SK-N-MC (cell line): ENCODE measurements at regions not wholly inside any gene's neighbourhood (a gene's known extent, or its start where the extent isn't known, plus 50 kb on each side); places are given as distances from the start of the nearest gene placed in this dataset.

ENCODE experiments used
- EZH2 ChIP-seq: fragments of 200-600 bp; sonication (generic); IDR thresholded peaks from one replicate; pipeline ENCODE4 v1.6.1; 2017; ENCODE audit warnings: antibody characterized with exemption
- POLR2AphosphoS5 ChIP-seq: IDR thresholded peaks from 2 replicates; pipeline ENCODE4 v1.6.1; 2012; ENCODE audit warnings: mild to moderate bottlenecking, low read depth, low read length, borderline replicate concordance

DNA sequence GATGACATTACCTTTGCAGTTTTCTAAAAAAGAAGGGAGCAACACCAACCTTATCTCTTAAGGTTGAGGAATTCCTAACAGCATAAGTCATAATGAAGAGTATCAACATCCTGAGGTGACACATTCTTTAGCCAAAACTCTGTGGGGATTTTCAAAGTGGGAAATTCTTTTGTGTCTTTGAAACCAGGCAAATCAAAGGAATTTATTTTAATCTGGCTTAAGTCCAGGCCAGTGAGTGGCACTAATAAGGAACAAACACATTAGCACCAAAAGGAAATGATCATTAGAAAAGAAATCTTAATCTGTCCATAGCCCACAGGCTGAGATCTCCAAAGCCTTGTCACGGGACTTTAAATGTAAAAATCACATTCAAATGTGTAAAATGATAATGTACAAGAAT lies 110.1 kb downstream of the LARP7 start:
- TF ChIP-seq POLR2AphosphoS5 (no peak), EZH2 (no peak)
